ENCODE measurements at regions not wholly inside any gene's neighbourhood (a gene's known extent, or its start where the extent isn't known, plus 50 kb on each side); places are given as distances from the start of the nearest gene placed in this dataset.

GRCh38 chr18:75524181-75524580, 96.7 kb upstream of the SMIM21 start:
- in situ Hi-C loops (cut with MboI; ENCODE audit: low sequenced_read_pairs): no loop called here

GRCh38 chr18:75521816-75522215, 94.3 kb upstream of the SMIM21 start:
- in situ Hi-C loops (cut with MboI; ENCODE audit: low sequenced_read_pairs): no loop called here

- in situ Hi-C loops (cut with MboI; ENCODE audit: low sequenced_read_pairs): no loop called here
These were observed 90.5 kb upstream of the SMIM21 start for GRCh38 chr18:75518007-75518406.

GRCh38 chr18:75517286-75517685, 89.8 kb upstream of the SMIM21 start:
- in situ Hi-C loops (cut with MboI; ENCODE audit: low sequenced_read_pairs): no loop called here

GRCh38 chr18:75507636-75508035, 80.1 kb upstream of the SMIM21 start:
- in situ Hi-C loops (cut with MboI; ENCODE audit: low sequenced_read_pairs): no loop called here

- in situ Hi-C loops (cut with MboI; ENCODE audit: low sequenced_read_pairs): no loop called here
These were observed 79.4 kb upstream of the SMIM21 start for GRCh38 chr18:75506913-75507312.

GRCh38 chr18:75504469-75504868, 77.0 kb upstream of the SMIM21 start:
- in situ Hi-C loops (cut with MboI; ENCODE audit: low sequenced_read_pairs): no loop called here

- in situ Hi-C loops (cut with MboI; ENCODE audit: low sequenced_read_pairs): no loop called here
These were observed 76.1 kb upstream of the SMIM21 start for GRCh38 chr18:75503615-75504014.

- in situ Hi-C loops (cut with MboI; ENCODE audit: low sequenced_read_pairs): no loop called here
These were observed 74.8 kb upstream of the SMIM21 start for GRCh38 chr18:75502286-75502685.

- in situ Hi-C loops (cut with MboI; ENCODE audit: low sequenced_read_pairs): no loop called here
These were observed 73.0 kb upstream of the SMIM21 start for GRCh38 chr18:75500545-75500944.

- in situ Hi-C loops (cut with MboI; ENCODE audit: low sequenced_read_pairs): no loop called here
These were observed 70.2 kb upstream of the SMIM21 start for GRCh38 chr18:75497576-75498235.

GRCh38 chr18:75496151-75496550, 68.6 kb upstream of the SMIM21 start:
- in situ Hi-C loops (cut with MboI; ENCODE audit: low sequenced_read_pairs): no loop called here

GRCh38 chr18:75492852-75493251, 65.3 kb upstream of the SMIM21 start:
- in situ Hi-C loops (cut with MboI; ENCODE audit: low sequenced_read_pairs): no loop called here

- in situ Hi-C loops (cut with MboI; ENCODE audit: low sequenced_read_pairs): no loop called here
These were observed 63.9 kb upstream of the SMIM21 start for GRCh38 chr18:75491361-75491760.

GRCh38 chr18:75489493-75490190, 62.1 kb upstream of the SMIM21 start:
- in situ Hi-C loops (cut with MboI; ENCODE audit: low sequenced_read_pairs): no loop called here

GRCh38 chr18:75483662-75484061, 56.2 kb upstream of the SMIM21 start:
- in situ Hi-C loops (cut with MboI; ENCODE audit: low sequenced_read_pairs): no loop called here

GRCh38 chr18:75482880-75483279, 55.4 kb upstream of the SMIM21 start:
- in situ Hi-C loops (cut with MboI; ENCODE audit: low sequenced_read_pairs): no loop called here

GRCh38 chr18:75480487-75480886, 53.0 kb upstream of the SMIM21 start:
- in situ Hi-C loops (cut with MboI; ENCODE audit: low sequenced_read_pairs): no loop called here

GRCh38 chr18:75478996-75479880, 51.7 kb upstream of the SMIM21 start:
- in situ Hi-C loops (cut with MboI; ENCODE audit: low sequenced_read_pairs): no loop called here

GRCh38 chr18:75477900-75478299, 50.4 kb upstream of the SMIM21 start:
- in situ Hi-C loops (cut with MboI; ENCODE audit: low sequenced_read_pairs): no loop called here

Data from HL-60/S4 treated with retinoic acid at 250 ng/mL for 4 days and 3 days (cell line).